Activated CD4-positive, alpha-beta memory T cell treated with anti-CD3 and anti-CD28 coated beads, Interleukin-2, amount 10 ng/mL, durations not matched to agents 7 days and 5 days (primary cell): ENCODE measurements at regions not wholly inside any gene's neighbourhood (a gene's known extent, or its start where the extent isn't known, plus 50 kb on each side); places are given as distances from the start of the nearest gene placed in this dataset.
"Not testable (repeated sequence)": the region's sequence is repeated elsewhere in the genome, so short reads cannot be mapped to it uniquely, and the experiment has no call there.

Experiments
- CTCF ChIA-PET: fragments of 350-600 bp; sonication (Branson Sonifier 250); formaldehyde crosslinking; loops from one replicate; lab custom pipeline; 2021; ENCODE audit warnings: antibody characterized with exemption, inconsistent platforms; lab: Charles Lee
- POLR2A ChIA-PET: fragments of 350-600 bp; sonication (Branson Sonifier 250); formaldehyde crosslinking; loops from one replicate; lab custom pipeline; 2021; ENCODE audit warnings: antibody characterized with exemption; lab: Charles Lee
- DNase-seq: peaks from one replicate; pipeline ENCODE4 v3.0.0-alpha.2; 2020
- H3K27ac Mint-ChIP-seq: one replicate; pipeline ENCODE4 v1.8.0; 2021; ENCODE audit warnings: mild to moderate bottlenecking, mixed read lengths
- H3K27me3 Mint-ChIP-seq: one replicate; pipeline ENCODE4 v1.8.0; 2021; ENCODE audit warnings: mixed read lengths
- H3K36me3 Mint-ChIP-seq: one replicate; pipeline ENCODE4 v1.8.0; 2021; ENCODE audit warnings: low read depth, mixed read lengths
- H3K4me1 Mint-ChIP-seq: one replicate; pipeline ENCODE4 v1.8.0; 2021; ENCODE audit warnings: mixed read lengths
- H3K4me3 Mint-ChIP-seq: one replicate; pipeline ENCODE4 v1.8.0; 2021; ENCODE audit warnings: mild to moderate bottlenecking, mixed read lengths
- H3K9me3 Mint-ChIP-seq: one replicate; pipeline ENCODE4 v1.8.0; 2021; ENCODE audit warnings: mixed read lengths

- Mint-ChIP-seq H3K27ac (no peak overlapping the region), H3K27me3 (no peaks in the 10 kb centered on the region), H3K9me3 (peaks cover 5% of the 10 kb centered on the region), H3K4me1 (no peaks in the 10 kb centered on the region), H3K4me3 (no peak overlapping the region), H3K36me3 (no peaks in the 10 kb centered on the region)
- no peak for DNase-seq
- ChIA-PET CTCF (no interaction called here), POLR2A (no interaction called here)
Measured at GRCh38 chr14:40365305-40365704, 933.1 kb upstream of the FBXO33 start.

- CTCF ChIA-PET = no interaction called here
- H3K9me3 Mint-ChIP-seq = peaks cover 5% of the 10 kb centered on the region
Measured at GRCh38 chr14:40362856-40363255, 930.6 kb upstream of the FBXO33 start.

GRCh38 chr14:40354754-40355153, 922.5 kb upstream of the FBXO33 start:
- H3K9me3 Mint-ChIP-seq = peaks cover 4% of the 10 kb centered on the region
- CTCF ChIA-PET = no interaction called here
- H3K27ac Mint-ChIP-seq = no peak overlapping the region
- H3K4me1 Mint-ChIP-seq = no peaks in the 10 kb centered on the region
- H3K27me3 Mint-ChIP-seq = no peaks in the 10 kb centered on the region
- no peak overlapping the region for H3K4me3 Mint-ChIP-seq
- POLR2A ChIA-PET = no interaction called here
- DNase-seq = no peak
- H3K36me3 Mint-ChIP-seq = no peaks in the 10 kb centered on the region

More at GRCh38 chr14:40362856-40363255, 930.6 kb upstream of the FBXO33 start:
- Mint-ChIP-seq H3K27me3 (no peaks in the 10 kb centered on the region), H3K4me1 (no peaks in the 10 kb centered on the region), H3K36me3 (no peaks in the 10 kb centered on the region), H3K27ac (no peak overlapping the region), H3K4me3 (no peak overlapping the region)
- POLR2A ChIA-PET = no interaction called here
- no peak for DNase-seq

GRCh38 chr14:40348104-40348503, 915.9 kb upstream of the FBXO33 start:
- DNase-seq, CTCF ChIA-PET, H3K4me3 Mint-ChIP-seq, H3K27ac Mint-ChIP-seq, H3K27me3 Mint-ChIP-seq, H3K4me1 Mint-ChIP-seq, H3K36me3 Mint-ChIP-seq, H3K9me3 Mint-ChIP-seq, POLR2A ChIA-PET: not testable (repeated sequence)

- no peak for DNase-seq
- Mint-ChIP-seq H3K9me3 (peaks cover under 1% of the 10 kb centered on the region), H3K27me3 (no peaks in the 10 kb centered on the region), H3K4me3 (no peak overlapping the region), H3K27ac (no peak overlapping the region), H3K36me3 (no peaks in the 10 kb centered on the region), H3K4me1 (no peaks in the 10 kb centered on the region)
- CTCF ChIA-PET = no interaction called here
- POLR2A ChIA-PET = no interaction called here
Measured at GRCh38 chr14:40347675-40348074, 915.4 kb upstream of the FBXO33 start.

- H3K9me3 Mint-ChIP-seq = peaks cover 4% of the 10 kb centered on the region
- no peak overlapping the region for H3K27ac Mint-ChIP-seq
- H3K27me3 Mint-ChIP-seq = no peaks in the 10 kb centered on the region
- no peak overlapping the region for H3K4me3 Mint-ChIP-seq
- H3K4me1 Mint-ChIP-seq = no peaks in the 10 kb centered on the region
- ChIA-PET CTCF (no interaction called here), POLR2A (no interaction called here)
- no peaks in the 10 kb centered on the region for H3K36me3 Mint-ChIP-seq
- DNase-seq = no peak
Measured at GRCh38 chr14:40346275-40346674, 914.0 kb upstream of the FBXO33 start.

- ChIA-PET POLR2A (no interaction called here), CTCF (no interaction called here)
- DNase-seq = no peak
- Mint-ChIP-seq H3K4me1 (no peaks in the 10 kb centered on the region), H3K27ac (no peak overlapping the region), H3K27me3 (no peaks in the 10 kb centered on the region), H3K4me3 (no peak overlapping the region), H3K36me3 (no peaks in the 10 kb centered on the region), H3K9me3 (peaks cover 4% of the 10 kb centered on the region)
Measured at GRCh38 chr14:40345334-40345733, 913.1 kb upstream of the FBXO33 start.

GRCh38 chr14:40340708-40341107, 908.5 kb upstream of the FBXO33 start:
- DNase-seq = no peak

GRCh38 chr14:40336846-40337245, 904.6 kb upstream of the FBXO33 start:
- peaks cover 5% of the 10 kb centered on the region for H3K9me3 Mint-ChIP-seq
- H3K4me3 Mint-ChIP-seq = no peak overlapping the region
- H3K36me3 Mint-ChIP-seq = no peaks in the 10 kb centered on the region

More at GRCh38 chr14:40340708-40341107, 908.5 kb upstream of the FBXO33 start:
- POLR2A ChIA-PET = no interaction called here
- Mint-ChIP-seq H3K27me3 (no peaks in the 10 kb centered on the region), H3K9me3 (peaks cover 4% of the 10 kb centered on the region), H3K36me3 (no peaks in the 10 kb centered on the region), H3K4me3 (no peak overlapping the region), H3K27ac (no peak overlapping the region), H3K4me1 (no peaks in the 10 kb centered on the region)
- CTCF ChIA-PET = no interaction called here

GRCh38 chr14:40326519-40326918, 894.3 kb upstream of the FBXO33 start:
- H3K4me1 Mint-ChIP-seq, H3K4me3 Mint-ChIP-seq, H3K9me3 Mint-ChIP-seq, DNase-seq, POLR2A ChIA-PET, CTCF ChIA-PET, H3K27me3 Mint-ChIP-seq, H3K36me3 Mint-ChIP-seq, H3K27ac Mint-ChIP-seq: not testable (repeated sequence)

More at GRCh38 chr14:40336846-40337245, 904.6 kb upstream of the FBXO33 start:
- ChIA-PET CTCF (no interaction called here), POLR2A (no interaction called here)
- no peak for DNase-seq
- Mint-ChIP-seq H3K4me1 (no peaks in the 10 kb centered on the region), H3K27me3 (no peaks in the 10 kb centered on the region), H3K27ac (no peak overlapping the region)

GRCh38 chr14:40318211-40318719, 886.0 kb upstream of the FBXO33 start:
- no peak for DNase-seq
- Mint-ChIP-seq H3K36me3 (no peaks in the 10 kb centered on the region), H3K4me3 (no peak overlapping the region), H3K27ac (no peak overlapping the region), H3K9me3 (peaks cover 3% of the 10 kb centered on the region), H3K27me3 (no peaks in the 10 kb centered on the region), H3K4me1 (no peaks in the 10 kb centered on the region)
- CTCF ChIA-PET = no interaction called here
- POLR2A ChIA-PET = no interaction called here

- CTCF ChIA-PET = no interaction called here
Measured at GRCh38 chr14:40317690-40318089, 885.5 kb upstream of the FBXO33 start.

GRCh38 chr14:40312296-40312695, 880.1 kb upstream of the FBXO33 start:
- Mint-ChIP-seq H3K4me3 (no peak overlapping the region), H3K36me3 (no peaks in the 10 kb centered on the region), H3K9me3 (peaks cover 6% of the 10 kb centered on the region), H3K4me1 (no peaks in the 10 kb centered on the region), H3K27ac (no peak overlapping the region), H3K27me3 (no peaks in the 10 kb centered on the region)
- CTCF ChIA-PET = no interaction called here
- POLR2A ChIA-PET = no interaction called here
- no peak for DNase-seq

More at GRCh38 chr14:40317690-40318089, 885.5 kb upstream of the FBXO33 start:
- no peaks in the 10 kb centered on the region for H3K36me3 Mint-ChIP-seq
- H3K27ac Mint-ChIP-seq = no peak overlapping the region
- H3K27me3 Mint-ChIP-seq = no peaks in the 10 kb centered on the region
- H3K9me3 Mint-ChIP-seq = no peaks in the 10 kb centered on the region
- DNase-seq = no peak
- POLR2A ChIA-PET = no interaction called here
- no peak overlapping the region for H3K4me3 Mint-ChIP-seq
- H3K4me1 Mint-ChIP-seq = no peaks in the 10 kb centered on the region

GRCh38 chr14:40309124-40309523, 876.9 kb upstream of the FBXO33 start:
- Mint-ChIP-seq H3K27me3 (no peaks in the 10 kb centered on the region), H3K27ac (no peak overlapping the region), H3K4me1 (no peaks in the 10 kb centered on the region), H3K9me3 (peaks cover 6% of the 10 kb centered on the region), H3K36me3 (no peaks in the 10 kb centered on the region), H3K4me3 (no peak overlapping the region)
- DNase-seq = no peak
- POLR2A ChIA-PET = no interaction called here
- CTCF ChIA-PET = no interaction called here
